Epidermal melanocyte (primary cell): ENCODE measurements at regions not wholly inside any gene's neighbourhood (a gene's known extent, or its start where the extent isn't known, plus 50 kb on each side); places are given as distances from the start of the nearest gene placed in this dataset.
"Not testable (repeated sequence)": the region's sequence is repeated elsewhere in the genome, so short reads cannot be mapped to it uniquely, and the experiment has no call there.

Experiments used
- DNase-seq: peaks from one replicate; pipeline ENCODE4 v3.0.0; 2011; ENCODE audit warnings: low spot score; ENCODE audit not compliant: insufficient read length

DNA sequence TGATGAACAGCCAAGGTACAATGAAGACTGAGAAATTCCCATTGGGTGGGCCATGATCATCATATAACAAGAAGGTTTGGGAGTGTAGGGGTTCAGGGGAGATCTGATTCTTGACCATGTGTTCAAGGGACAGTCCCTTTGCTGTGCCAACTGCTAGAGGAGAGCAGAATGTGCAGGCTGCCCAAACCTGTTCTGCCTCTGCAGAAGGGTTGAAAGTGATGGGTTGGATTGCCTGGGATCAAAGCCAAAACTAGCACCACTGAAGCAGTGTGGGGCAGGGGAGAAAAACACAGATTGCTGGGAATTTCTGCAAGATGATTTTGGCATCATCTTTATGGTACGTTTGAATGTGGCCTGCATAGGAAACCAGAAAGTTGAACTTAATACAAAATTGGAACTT, 303.9 kb downstream of the OTUD1 start:
- no peak for DNase-seq

DNA sequence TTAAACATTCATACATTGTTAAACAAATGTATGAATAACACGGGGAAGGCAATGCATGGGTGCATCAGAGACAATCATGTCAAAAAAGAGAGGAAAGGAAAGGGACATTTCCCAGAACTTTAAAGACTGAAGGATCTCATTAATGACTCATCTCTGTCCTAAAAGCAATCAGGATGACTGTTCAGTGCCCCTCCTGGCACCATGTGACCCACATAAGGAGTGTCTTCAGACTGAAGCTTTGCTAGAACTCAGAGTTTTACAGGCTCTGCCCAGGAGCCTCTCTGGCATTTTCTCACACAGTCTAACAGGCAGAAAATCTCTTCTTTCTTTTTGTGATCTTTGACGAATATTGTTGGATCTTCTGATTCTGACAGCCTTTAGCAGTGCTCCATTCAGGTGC, 315.3 kb downstream of the OTUD1 start:
- DNase-seq, result no peak

DNA sequence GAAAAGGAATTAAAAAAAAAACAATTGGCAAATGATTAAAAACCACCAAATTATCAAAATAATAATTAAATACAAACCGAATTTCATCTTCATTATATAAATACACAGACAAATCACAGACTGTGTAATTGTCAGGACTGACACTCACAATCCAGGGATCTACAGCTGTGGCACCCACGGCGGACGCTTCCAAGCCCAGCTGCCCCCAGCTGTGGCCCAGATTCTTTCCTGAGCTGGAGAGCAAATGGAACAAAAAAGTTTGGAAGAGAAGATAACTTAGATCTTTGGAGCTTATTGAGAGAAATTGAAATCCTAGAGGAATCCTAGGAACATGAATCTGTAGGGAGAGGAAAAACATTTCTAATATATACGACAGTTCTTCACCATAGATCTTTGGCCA, 316.1 kb downstream of the OTUD1 start:
- no peak for DNase-seq

DNA sequence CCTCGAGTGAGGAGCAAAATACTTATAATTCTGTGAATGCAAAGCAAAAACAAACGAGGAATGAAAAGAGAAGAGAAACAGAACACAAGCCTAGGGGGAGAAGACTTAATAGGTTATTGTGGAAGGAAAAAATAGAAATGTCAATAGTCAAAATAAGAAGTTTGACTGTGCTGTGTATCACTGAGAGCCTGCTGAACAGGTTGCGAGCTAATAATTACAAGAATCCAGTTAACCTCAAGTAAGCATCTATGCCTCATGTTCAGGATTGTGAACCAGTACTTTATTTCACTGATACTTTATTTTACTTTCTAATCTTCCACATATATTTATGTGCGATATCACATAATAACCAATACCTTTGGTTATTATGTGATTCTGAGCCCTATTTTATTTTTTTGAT, 316.7 kb downstream of the OTUD1 start:
- DNase-seq, result no peak

DNA sequence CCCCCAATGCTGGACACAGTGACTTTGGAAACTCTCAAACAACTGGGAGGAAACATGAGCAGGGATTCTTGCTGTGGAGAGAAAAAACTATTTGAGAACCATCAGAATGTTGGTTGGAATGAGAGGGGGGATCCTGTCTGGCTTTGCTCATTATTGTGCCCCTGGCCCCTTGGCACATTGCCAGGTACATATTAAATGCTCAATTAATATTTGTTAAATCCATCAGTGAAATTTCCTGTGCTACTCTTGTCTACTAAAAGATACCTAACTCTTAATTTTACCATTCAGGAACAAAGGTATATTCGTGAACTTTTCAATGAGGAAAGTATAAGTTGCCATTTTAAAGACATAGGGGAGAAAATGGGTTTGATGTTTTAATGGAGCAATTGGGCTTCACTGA, 329.4 kb downstream of the OTUD1 start:
- no peak for DNase-seq

DNA sequence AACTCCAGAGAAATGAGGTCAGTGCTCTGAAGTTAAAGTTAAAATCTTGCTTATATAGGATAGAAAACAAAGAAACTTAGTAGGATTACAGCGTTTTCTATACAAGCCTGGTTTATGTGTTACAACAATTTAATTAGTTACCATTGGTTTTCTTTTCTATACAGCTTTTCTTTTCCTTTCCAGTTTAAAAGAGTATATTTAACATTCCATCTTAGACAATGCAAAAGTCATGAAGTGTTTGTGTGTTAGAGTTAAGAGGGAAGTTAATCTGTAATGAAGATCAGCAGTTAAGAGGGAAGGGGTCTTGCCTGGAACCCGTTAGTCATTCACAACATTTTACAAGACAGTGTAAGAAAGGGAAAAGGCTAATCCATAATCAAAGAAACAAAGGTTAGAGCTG, 338.3 kb downstream of the OTUD1 start:
- DNase-seq, result no peak

DNA sequence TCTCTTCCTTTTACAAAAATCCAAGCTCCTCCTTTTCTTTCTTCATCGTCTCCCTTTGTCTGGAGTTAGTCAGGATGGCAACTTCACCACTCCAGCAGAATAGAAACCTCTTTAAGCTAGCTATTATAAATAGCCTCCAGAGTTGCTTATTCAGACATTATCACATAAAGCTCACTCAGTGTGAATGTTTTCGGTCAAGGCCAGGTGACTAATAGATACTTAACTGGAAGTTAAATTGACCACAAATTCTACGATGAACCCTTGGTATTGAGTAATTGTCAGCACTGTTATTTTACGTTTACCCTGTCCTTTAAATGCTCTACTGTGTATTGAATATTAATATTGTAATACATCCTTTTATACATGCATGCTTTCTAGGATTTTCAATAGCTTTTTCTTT, 340.4 kb downstream of the OTUD1 start:
- DNase-seq, result no peak

DNA sequence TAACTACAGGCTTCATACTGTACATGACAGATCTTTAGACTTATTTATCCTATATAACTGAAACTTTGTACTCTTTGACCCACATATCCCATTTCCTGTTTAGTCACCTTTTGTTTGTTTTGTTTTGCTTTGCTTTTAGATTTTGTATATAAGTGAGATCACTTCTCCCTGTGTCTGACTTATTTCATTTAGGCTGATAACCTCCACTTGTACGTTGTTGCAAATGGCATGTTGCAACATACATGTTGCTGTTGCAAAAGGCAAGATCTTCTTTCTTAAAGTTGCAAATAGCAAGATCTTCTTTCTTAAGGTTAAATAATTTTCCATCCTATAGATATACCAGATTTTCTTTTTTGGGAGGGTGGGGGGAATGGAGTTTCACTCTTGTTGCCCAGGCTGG, 341.5 kb downstream of the OTUD1 start:
- no peak for DNase-seq

DNA sequence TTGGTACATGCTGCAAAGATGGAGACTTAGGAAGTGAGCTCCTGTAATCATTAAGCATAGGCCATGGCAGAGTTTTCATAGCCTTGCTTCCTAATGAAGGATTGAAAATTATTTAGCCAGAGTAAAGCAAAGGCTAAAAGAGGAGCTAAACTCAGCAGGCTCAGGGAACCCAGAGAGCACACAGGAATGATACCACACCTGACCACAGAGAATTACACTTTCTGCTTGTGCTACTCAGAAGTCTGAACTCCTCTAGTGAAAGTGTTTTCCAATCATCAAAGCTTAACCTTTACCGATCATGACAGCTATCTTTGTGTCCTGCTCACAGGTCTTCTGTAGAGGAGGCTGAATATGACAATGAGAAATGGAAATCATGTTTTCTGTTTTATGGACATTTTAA, 347.7 kb downstream of the OTUD1 start:
- no peak for DNase-seq

DNA sequence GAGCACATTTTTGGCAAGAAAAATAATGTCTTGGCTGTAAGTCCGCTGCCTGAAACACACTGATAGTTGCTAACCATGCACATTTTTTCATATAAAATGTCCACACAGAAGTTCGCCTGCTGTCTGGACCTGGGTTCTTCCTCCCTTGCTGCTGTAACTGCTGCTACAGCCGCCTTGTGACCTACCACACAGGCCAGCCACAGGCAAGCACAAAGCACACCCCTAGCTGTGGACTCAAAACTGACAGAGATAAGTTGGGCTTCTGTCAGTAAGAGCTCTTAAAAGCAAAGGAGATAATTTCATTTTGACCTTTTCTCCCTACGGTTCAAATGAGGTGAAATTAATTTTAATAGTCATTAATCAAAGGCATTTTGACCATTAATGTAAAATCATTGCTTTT, 354.7 kb downstream of the OTUD1 start:
- no peak for DNase-seq

DNA sequence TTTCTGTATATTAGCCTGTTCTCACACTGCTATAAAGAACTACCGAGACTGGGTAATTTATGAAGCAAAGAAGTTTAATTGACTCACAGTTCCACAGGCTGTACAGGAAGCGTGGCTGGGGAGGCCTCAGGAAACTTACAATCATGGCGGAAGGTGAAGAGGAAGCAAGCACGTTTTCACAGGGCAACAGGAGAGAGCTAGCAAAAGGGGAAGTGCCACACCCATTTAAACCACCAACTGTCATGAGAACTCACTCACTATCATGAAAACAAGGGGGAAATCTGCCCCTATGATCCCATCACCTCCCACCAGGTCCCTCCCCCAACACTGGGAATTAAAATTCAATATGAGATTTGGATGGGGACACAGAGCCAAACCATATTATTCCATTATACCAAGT, 358.6 kb downstream of the OTUD1 start:
- DNase-seq, result not testable (repeated sequence)

DNA sequence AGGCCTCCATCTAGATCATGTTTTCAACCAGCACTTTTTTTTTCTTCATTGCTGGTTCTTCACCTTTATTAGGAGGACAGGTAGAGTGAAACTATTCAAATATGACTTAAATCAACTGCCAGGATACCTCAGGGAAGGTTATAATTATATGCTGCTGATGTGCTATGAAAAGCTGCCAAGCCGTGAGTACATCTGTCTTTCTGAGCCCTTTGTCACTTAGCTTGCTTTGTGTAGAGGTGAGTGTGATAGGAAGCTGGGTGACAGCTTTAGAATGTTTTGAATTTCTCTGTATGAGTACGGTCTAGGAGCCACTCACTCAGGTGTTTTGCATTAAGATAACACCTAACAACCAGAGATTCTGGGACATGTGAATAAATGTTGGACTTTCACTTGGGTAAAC, 365.2 kb downstream of the OTUD1 start:
- no peak for DNase-seq

DNA sequence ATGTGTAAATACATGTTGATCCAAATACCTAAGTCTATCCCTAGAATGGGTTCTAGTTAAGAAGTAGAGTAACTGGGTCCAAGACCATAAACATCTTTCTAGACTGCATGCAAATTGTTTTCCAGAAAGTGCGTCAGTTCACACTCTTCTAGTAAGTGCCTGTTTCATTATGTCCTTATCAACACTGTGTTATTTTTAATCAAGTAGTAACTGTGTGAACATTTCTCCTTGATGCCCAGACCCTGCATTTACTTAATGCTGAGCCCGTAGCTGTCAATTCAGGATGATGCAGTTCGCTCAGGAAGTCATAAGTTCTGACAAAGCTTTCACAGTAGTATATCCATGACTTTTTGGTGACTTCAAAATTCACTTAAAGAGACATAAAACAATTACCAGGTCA, 374.8 kb downstream of the OTUD1 start:
- no peak for DNase-seq

DNA sequence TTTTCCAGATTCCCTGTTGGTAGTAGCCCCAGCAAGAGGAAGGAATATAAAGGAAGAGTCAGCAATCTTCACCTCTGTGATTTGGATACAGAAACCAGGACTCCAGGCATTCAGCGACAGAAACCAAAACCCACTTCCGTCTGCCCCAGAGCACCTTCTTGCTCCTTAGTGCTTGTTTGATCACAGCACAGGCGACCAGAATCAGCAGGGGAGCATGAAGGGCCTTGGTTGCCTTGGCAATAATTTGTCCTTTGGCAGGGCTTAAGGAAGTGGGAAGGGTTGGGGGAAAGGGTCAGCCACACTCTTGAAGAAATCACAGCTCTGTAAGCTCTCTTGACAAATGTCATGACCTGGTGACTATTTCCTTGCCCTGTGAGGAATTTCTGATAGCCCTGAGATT, 379.6 kb downstream of the OTUD1 start:
- no peak for DNase-seq

DNA sequence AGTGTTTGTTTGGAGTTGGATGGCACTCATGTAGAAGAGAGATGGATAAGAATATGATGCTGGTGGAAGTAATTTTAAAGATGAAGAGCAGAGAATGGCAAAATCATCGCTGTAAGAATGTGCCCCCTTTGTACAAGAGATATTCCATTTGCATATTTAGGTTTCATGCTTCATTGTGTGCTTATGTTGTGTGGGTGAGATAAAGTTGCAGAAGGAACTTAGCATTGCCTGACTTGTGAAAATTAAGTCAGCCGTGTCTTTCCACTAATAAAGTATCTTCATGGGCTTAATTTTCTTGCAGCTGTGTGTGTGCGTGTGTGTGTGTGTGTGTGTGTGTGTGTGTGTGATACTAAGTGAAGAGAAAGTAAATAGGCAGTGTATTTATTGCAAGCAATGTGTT, 381.9 kb downstream of the OTUD1 start:
- DNase-seq, result no peak

DNA sequence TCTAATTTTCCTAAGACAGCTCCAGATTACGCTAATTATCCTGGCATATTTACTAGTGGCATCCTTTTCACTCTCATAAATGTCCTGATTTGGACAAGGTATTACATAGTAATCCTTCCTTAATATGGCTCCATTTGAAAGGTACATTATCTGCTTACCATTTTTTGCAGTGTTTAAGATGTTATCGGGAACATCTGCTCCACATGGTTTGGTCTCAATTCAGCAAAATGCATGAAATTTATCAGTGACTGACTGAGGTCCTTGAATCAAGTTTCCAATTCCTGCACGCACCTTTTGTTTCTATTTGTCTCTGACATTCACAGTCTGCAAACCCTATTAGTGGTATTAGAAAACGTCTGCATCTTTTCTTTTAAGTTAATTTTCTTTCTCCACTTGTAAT, 384.1 kb upstream of the KIAA1217 start:
- DNase-seq, result no peak

DNA sequence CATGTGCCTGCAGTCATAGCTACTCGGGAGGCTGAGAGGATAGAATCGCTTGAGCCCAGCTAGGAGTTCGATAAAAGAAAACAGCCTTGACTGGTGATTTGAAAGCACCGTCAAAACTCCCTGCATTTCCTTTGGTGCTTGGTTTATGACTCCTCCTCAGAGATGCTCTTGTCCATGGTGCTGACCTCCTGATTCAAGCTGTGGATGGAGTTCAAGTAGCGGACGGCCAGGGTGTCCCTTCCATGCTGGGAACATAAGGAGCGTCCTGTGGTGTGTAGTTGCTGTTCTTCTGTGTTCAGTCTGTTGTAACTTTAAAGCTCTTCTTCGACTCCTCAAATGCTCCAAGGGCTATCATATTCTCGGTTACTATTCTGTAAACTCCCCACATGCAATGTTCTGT, 382.5 kb upstream of the KIAA1217 start:
- DNase-seq, result no peak

DNA sequence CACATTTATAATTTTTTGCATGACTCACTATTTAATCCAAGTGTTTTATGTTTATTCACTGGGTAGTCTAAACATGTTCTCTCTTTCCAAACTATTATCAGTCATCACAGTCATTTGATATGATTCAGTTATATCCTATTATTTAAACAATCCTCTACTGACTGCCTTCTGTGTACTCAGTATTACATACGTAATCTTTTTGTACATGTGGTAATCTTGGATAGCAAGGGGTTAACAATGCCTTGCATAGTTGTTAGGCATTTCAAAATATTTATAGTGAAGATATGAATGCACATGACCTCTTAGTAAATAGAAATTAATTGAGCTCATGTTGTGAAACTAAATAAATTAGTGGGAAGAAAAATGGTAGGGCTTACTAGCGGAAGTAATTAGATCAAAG, 379.4 kb upstream of the KIAA1217 start:
- no peak for DNase-seq

DNA sequence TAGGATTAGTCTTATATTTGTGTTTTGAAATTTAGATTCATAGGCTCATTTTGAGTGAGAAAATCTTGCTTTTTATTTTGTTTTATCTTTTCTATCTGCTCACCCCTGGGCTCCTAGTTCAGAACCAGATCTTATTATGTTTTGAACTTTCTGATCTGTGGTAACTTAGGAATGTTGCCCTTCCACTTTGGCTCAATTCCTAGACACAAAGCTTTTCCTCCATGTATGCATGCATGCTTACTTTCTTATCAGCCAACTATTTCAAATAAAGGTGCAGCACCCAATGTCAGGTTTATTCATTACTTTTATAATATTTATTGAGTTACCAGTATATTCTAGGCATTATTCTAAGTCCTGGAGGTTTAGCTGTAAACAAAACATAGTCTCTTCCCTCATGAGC, 374.8 kb upstream of the KIAA1217 start:
- DNase-seq, result no peak

DNA sequence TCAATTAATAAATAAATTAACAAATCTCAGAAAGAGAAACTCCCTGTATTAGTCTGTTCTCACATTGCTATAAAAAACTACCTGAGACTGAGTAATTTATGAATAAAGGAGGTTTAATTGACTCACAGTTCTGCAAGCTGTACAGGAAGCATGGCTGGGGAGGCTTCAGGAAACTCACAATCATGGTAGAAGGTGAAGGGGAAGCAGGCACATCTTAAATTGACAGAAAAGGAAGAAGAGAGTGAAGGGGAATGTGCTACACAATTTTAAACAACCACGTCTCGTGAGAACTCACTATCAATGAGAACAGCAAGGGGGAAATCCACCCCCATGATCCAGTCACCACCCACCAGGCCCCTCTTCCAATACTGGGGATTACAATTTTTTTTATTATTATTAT, 358.3 kb upstream of the KIAA1217 start:
- no peak for DNase-seq

DNA sequence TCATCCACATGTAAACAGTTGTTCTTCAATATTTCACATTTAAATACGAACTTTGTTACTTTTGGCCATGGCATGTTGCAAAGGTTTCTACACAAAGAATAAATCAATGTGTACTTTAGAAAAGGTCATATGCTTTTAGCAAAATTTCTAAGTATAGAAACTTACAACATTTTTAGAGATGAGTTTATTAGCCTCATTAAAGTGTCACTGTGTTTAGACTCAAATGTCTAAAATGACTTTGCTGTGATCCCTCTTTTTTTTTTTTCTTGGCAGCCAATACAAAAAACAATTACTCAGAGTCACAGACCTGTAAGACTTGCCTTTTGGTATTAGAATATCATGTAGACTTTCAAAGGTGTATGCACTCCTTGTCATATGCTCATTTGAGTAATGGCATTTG, 349.3 kb upstream of the KIAA1217 start:
- DNase-seq, result no peak

DNA sequence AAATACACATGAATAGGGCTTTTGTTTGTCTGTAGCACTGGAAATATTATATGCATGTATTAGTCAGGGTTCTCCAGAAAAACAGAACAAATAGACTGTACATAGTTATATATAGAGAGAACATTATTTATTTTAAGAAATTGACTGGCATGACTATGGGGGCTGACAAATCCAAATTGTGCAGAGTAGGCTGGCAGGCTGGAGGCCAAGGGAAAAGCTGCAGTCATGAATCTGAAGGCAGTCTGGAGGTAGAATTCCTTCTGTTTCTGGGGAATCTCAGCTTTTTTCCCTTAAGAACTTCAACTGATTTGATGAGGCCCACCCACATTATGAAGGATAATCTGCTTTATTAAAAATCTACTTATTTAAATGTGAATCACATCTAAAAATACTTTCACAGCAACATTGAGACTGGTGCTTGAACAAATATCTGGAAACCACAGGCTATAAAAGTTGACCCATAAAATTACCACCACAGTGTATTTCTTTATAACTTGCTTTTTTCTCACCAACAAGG, 344.2 kb upstream of the KIAA1217 start:
- no peak for DNase-seq

DNA sequence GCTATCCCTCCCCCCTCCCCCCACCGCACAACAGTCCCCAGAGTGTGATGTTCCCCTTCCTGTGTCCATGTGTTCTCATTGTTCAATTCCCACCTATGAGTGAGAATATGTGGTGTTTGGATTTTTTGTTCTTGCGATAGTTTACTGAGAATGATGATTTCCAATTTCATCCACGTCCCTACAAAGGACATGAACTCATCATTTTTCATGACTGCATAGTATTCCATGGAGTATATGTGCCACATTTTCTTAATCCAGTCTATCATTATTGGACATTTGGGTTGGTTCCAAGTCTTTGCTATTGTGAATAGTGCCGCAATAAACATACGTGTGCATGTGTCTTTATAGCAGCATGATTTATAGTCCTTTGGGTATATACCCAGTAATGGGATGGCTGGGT, 342.0 kb upstream of the KIAA1217 start:
- DNase-seq, result not testable (repeated sequence)

DNA sequence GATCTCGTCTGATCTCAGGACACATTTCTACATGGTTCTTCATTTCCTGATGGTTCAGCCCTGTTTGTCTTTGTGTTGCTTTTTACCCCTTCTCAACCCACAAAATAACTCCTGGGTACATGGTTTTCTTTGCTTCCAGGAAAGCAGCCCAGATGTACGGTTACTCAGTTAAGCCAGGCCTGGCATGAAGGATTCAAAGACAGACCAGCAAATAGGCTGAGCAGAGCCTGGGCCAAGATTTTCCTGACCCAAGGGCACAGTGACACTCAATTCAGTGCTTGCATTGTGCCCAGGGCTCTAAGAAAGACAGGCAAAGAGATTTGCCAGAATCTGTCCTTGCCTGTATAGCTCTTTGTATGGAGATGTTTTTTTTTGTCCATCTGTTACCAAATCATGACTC, 340.8 kb upstream of the KIAA1217 start:
- DNase-seq, result no peak
